WTC11 (cell line): ENCODE measurements at regions not wholly inside any gene's neighbourhood (a gene's known extent, or its start where the extent isn't known, plus 50 kb on each side); places are given as distances from the start of the nearest gene placed in this dataset.

Source experiments
- ATAC-seq: fragments of 200-7000 bp; cut with Tn5 transposase; 2 replicates; pipeline ENCODE4 v1.10.0; 2021; ENCODE audit warnings: mild to moderate bottlenecking, moderate library complexity
- CTCF ChIA-PET: fragments of 300-600 bp; sonication (Branson Sonifier 250); formaldehyde crosslinking; loops from one replicate; lab custom pipeline; 2021; ENCODE audit warnings: antibody characterized with exemption; lab: Charles Lee
- POLR2A ChIA-PET: fragments of 350-600 bp; sonication (Branson Sonifier 250); formaldehyde crosslinking; loops from one replicate; lab custom pipeline; 2021; ENCODE audit warnings: antibody characterized with exemption; lab: Charles Lee
- DNase-seq: peaks from one replicate; pipeline ENCODE4 v3.0.0; 2021; ENCODE audit warnings: low spot score
- H3K27ac Mint-ChIP-seq: 2 replicates; pipeline ENCODE4 v1.8.0; 2021; ENCODE audit warnings: mixed read lengths
- H3K27me3 Mint-ChIP-seq: 2 replicates; pipeline ENCODE4 v1.8.0; 2021; ENCODE audit warnings: low read depth, mild to moderate bottlenecking, moderate library complexity, mixed read lengths
- H3K36me3 Mint-ChIP-seq: 2 replicates; pipeline ENCODE4 v1.8.0; 2021; ENCODE audit warnings: mixed read lengths
- H3K4me1 Mint-ChIP-seq: 2 replicates; pipeline ENCODE4 v1.8.0; 2022; ENCODE audit warnings: mixed read lengths
- H3K4me3 Mint-ChIP-seq: 2 replicates; pipeline ENCODE4 v1.8.0; 2021; ENCODE audit warnings: mild to moderate bottlenecking, moderate library complexity, mixed read lengths
- H3K9me3 Mint-ChIP-seq: 2 replicates; pipeline ENCODE4 v1.8.0; 2021; ENCODE audit warnings: mixed read lengths
- GABPB1 ChIP-seq: sonication (generic); formaldehyde crosslinking; IDR thresholded peaks from 2 replicates; pipeline ENCODE4 v1.8.1; 2023; ENCODE audit warnings: mild to moderate bottlenecking, missing genetic modification reagents
- NFATC4 ChIP-seq: fragments of 250-450 bp; sonication (Bioruptor Pico); IDR thresholded peaks from 2 replicates; pipeline ENCODE4 v1.9.0; 2021; ENCODE audit warnings: mild to moderate bottlenecking
- NR3C1 ChIP-seq: sonication (generic); formaldehyde crosslinking; conservative IDR thresholded peaks from 2 replicates; pipeline ENCODE4 v1.8.1; 2023; ENCODE audit warnings: low read depth, mild to moderate bottlenecking, missing genetic modification reagents
- TEAD1 ChIP-seq: sonication (generic); formaldehyde crosslinking; IDR thresholded peaks from 2 replicates; pipeline ENCODE4 v1.8.0; 2022; ENCODE audit warnings: mild to moderate bottlenecking, missing genetic modification reagents
- ZNF416 ChIP-seq: fragments of 250-450 bp; sonication (Bioruptor Pico); IDR thresholded peaks from 2 replicates; pipeline ENCODE4 v1.9.0; 2021; ENCODE audit warnings: mild to moderate bottlenecking, inconsistent platforms
- ZNF671 ChIP-seq: fragments of 250-450 bp; sonication (Bioruptor Pico); IDR thresholded peaks from 2 replicates; pipeline ENCODE4 v1.8.0; 2021; ENCODE audit warnings: mild to moderate bottlenecking
- TF ChIP-seq, protein P1 (sequence below): sonication (generic); formaldehyde crosslinking; IDR thresholded peaks from 2 replicates; pipeline ENCODE4 v1.8.1; 2023; ENCODE audit warnings: mild to moderate bottlenecking, missing genetic modification reagents, borderline replicate concordance
- TF ChIP-seq, protein P2 (sequence below): sonication (generic); formaldehyde crosslinking; IDR thresholded peaks from 2 replicates; pipeline ENCODE4 v1.8.0; 2022; ENCODE audit warnings: mild to moderate bottlenecking, missing genetic modification reagents
- TF ChIP-seq, protein P3 (sequence below): sonication (generic); formaldehyde crosslinking; conservative IDR thresholded peaks from 2 replicates; pipeline ENCODE4 v1.8.1; 2023; ENCODE audit warnings: mild to moderate bottlenecking, low read depth, missing genetic modification reagents, moderate library complexity
- TF ChIP-seq, protein P4 (sequence below): fragments of 250-450 bp; sonication (Bioruptor Pico); IDR thresholded peaks from 2 replicates; pipeline ENCODE4 v1.9.0; 2021; ENCODE audit warnings: moderate library complexity, mild to moderate bottlenecking, inconsistent platforms, borderline replicate concordance
- TF ChIP-seq, protein P5 (sequence below): fragments of 250-450 bp; sonication (Bioruptor Pico); IDR thresholded peaks from 2 replicates; pipeline ENCODE4 v1.9.0; 2021; ENCODE audit warnings: mild to moderate bottlenecking, borderline replicate concordance

DNA sequence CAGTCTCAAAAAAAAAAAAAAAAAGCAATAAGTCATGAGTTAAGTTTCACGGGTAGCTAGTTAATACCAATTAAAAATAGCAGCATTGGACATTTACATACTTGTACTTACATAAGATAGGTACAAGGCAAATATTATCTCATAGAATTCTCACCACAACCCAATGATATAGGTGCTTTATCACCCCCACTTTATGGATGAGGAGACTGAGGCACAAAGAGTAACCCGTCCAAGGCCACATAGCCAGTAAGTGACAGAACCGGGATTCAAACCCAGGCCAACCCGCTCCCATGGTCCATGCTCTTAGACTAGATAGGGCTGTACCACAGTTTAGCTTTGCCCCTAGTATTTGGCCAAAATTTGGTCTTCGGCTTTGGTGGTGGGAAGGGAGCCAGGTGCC is 132.5 kb upstream of the SLC45A1 start (continued):
- TF ChIP-seq, protein P1, sequence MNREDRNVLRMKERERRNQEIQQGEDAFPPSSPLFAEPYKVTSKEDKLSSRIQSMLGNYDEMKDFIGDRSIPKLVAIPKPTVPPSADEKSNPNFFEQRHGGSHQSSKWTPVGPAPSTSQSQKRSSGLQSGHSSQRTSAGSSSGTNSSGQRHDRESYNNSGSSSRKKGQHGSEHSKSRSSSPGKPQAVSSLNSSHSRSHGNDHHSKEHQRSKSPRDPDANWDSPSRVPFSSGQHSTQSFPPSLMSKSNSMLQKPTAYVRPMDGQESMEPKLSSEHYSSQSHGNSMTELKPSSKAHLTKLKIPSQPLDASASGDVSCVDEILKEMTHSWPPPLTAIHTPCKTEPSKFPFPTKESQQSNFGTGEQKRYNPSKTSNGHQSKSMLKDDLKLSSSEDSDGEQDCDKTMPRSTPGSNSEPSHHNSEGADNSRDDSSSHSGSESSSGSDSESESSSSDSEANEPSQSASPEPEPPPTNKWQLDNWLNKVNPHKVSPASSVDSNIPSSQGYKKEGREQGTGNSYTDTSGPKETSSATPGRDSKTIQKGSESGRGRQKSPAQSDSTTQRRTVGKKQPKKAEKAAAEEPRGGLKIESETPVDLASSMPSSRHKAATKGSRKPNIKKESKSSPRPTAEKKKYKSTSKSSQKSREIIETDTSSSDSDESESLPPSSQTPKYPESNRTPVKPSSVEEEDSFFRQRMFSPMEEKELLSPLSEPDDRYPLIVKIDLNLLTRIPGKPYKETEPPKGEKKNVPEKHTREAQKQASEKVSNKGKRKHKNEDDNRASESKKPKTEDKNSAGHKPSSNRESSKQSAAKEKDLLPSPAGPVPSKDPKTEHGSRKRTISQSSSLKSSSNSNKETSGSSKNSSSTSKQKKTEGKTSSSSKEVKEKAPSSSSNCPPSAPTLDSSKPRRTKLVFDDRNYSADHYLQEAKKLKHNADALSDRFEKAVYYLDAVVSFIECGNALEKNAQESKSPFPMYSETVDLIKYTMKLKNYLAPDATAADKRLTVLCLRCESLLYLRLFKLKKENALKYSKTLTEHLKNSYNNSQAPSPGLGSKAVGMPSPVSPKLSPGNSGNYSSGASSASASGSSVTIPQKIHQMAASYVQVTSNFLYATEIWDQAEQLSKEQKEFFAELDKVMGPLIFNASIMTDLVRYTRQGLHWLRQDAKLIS, result no peak
- TF ChIP-seq, protein P2, sequence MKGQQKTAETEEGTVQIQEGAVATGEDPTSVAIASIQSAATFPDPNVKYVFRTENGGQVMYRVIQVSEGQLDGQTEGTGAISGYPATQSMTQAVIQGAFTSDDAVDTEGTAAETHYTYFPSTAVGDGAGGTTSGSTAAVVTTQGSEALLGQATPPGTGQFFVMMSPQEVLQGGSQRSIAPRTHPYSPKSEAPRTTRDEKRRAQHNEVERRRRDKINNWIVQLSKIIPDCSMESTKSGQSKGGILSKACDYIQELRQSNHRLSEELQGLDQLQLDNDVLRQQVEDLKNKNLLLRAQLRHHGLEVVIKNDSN, result no peak
- TF ChIP-seq, protein P3, sequence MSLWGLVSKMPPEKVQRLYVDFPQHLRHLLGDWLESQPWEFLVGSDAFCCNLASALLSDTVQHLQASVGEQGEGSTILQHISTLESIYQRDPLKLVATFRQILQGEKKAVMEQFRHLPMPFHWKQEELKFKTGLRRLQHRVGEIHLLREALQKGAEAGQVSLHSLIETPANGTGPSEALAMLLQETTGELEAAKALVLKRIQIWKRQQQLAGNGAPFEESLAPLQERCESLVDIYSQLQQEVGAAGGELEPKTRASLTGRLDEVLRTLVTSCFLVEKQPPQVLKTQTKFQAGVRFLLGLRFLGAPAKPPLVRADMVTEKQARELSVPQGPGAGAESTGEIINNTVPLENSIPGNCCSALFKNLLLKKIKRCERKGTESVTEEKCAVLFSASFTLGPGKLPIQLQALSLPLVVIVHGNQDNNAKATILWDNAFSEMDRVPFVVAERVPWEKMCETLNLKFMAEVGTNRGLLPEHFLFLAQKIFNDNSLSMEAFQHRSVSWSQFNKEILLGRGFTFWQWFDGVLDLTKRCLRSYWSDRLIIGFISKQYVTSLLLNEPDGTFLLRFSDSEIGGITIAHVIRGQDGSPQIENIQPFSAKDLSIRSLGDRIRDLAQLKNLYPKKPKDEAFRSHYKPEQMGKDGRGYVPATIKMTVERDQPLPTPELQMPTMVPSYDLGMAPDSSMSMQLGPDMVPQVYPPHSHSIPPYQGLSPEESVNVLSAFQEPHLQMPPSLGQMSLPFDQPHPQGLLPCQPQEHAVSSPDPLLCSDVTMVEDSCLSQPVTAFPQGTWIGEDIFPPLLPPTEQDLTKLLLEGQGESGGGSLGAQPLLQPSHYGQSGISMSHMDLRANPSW (CRISPR knock-in tag), result no peak

DNA sequence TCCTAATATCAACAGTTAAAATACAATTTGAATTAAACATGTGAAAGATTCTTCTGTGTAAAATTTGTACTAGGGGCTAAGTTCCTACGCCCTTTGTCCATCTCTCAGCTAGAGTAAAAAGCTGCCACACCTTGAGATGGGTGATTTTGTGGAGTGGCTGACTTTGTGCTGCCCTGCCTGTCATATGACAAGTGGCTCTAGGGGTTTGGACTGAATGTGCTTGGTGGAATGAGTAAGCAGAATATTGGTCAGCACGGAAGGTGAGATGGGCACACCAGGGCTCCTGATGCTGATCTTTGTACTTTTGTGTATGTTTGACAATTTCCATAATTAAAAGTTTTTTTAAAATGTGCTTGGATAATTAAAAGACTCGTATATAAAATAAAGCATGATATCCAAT is 133.6 kb upstream of the SLC45A1 start:
- no peak for TF ChIP-seq TEAD1
- TF ChIP-seq NR3C1, result no peak
- TF ChIP-seq, protein P4, sequence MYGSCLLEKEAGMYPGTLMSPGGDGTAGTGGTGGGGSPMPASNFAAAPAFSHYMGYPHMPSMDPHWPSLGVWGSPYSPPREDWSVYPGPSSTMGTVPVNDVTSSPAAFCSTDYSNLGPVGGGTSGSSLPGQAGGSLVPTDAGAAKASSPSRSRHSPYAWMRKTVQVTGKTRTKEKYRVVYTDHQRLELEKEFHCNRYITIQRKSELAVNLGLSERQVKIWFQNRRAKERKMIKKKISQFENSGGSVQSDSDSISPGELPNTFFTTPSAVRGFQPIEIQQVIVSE (CRISPR knock-in tag), result no peak
- TF ChIP-seq, protein P5, sequence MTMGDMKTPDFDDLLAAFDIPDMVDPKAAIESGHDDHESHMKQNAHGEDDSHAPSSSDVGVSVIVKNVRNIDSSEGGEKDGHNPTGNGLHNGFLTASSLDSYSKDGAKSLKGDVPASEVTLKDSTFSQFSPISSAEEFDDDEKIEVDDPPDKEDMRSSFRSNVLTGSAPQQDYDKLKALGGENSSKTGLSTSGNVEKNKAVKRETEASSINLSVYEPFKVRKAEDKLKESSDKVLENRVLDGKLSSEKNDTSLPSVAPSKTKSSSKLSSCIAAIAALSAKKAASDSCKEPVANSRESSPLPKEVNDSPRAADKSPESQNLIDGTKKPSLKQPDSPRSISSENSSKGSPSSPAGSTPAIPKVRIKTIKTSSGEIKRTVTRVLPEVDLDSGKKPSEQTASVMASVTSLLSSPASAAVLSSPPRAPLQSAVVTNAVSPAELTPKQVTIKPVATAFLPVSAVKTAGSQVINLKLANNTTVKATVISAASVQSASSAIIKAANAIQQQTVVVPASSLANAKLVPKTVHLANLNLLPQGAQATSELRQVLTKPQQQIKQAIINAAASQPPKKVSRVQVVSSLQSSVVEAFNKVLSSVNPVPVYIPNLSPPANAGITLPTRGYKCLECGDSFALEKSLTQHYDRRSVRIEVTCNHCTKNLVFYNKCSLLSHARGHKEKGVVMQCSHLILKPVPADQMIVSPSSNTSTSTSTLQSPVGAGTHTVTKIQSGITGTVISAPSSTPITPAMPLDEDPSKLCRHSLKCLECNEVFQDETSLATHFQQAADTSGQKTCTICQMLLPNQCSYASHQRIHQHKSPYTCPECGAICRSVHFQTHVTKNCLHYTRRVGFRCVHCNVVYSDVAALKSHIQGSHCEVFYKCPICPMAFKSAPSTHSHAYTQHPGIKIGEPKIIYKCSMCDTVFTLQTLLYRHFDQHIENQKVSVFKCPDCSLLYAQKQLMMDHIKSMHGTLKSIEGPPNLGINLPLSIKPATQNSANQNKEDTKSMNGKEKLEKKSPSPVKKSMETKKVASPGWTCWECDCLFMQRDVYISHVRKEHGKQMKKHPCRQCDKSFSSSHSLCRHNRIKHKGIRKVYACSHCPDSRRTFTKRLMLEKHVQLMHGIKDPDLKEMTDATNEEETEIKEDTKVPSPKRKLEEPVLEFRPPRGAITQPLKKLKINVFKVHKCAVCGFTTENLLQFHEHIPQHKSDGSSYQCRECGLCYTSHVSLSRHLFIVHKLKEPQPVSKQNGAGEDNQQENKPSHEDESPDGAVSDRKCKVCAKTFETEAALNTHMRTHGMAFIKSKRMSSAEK, result no peak
- no peak for TF ChIP-seq NFATC4 (CRISPR knock-in tag)
- Mint-ChIP-seq H3K4me3 (no peak overlapping the region), H3K27me3 (no peaks in the 10 kb centered on the region; the same call in 1 of the 2 replicates), H3K36me3 (peaks cover 5% of the 10 kb centered on the region), H3K4me1 (0 out of 2 replicates have a peak, but pooled peaks cover 4% of the 10 kb centered on the region), H3K27ac (no peak overlapping the region), H3K9me3 (peaks cover 10% of the 10 kb centered on the region)
- CTCF ChIA-PET, result interaction anchor here (0.6 kb wide), 1 partner anchor 18 kb away, joined by 4 read pairs; no protein-coding TSS in a partner anchor
- no peak for ATAC-seq
- POLR2A ChIA-PET, result no interaction called here
- DNase-seq, result no peak

DNA sequence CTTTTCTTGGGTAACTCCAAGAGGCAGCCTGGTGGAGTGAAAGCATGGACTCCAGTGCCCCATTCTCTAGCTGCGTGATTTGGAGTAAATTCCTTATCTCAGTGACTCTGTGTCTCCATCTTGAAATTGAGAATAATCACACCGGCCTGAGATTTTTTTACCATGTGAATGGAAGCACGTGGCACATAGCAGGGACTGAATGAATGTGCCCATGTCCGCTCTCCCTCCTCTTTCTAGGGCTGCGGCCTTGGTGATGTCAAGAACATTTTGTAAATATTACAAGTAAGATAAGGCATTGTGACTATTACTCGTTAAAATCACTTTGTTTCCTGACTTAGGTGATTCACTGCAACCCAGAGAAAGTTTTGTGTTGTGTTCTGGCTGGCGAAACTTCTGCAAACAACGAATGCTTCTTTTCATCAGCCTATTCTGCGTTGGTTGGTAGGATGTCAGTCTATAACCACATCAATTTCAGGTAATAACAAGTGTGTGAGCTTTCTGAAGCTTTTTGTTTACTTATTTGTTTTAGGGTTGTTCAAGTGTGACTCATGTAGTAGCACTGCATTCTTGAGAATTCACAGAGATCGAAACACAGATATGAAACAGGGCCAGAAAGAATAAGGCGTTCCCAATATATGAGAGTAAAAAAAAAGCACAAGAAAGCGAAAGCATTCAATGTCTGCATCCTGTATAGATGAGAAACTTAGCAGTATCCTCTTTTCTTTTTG is 135.7 kb upstream of the SLC45A1 start:
- Mint-ChIP-seq H3K27me3 (no peaks in the 10 kb centered on the region; the same call in 1 of the 2 replicates), H3K27ac (no peak overlapping the region), H3K4me3 (no peak overlapping the region), H3K9me3 (peaks cover 21% of the 10 kb centered on the region), H3K4me1 (0 out of 2 replicates have a peak, but pooled peaks cover 4% of the 10 kb centered on the region), H3K36me3 (peaks cover 14% of the 10 kb centered on the region)
- TF ChIP-seq ZNF671 (CRISPR knock-in tag) (no peak), GABPB1 (CRISPR knock-in tag) (peak; percentile 76), ZNF416 (no peak)
- ChIA-PET POLR2A (no interaction called here), CTCF (interaction anchor here (0.6 kb wide), 1 partner anchor 16 kb away, joined by 6 read pairs; no protein-coding TSS in a partner anchor)
- no peak for DNase-seq
- ATAC-seq, result no peak
